Suppressor macrophage (primary cell): ENCODE measurements at regions not wholly inside any gene's neighbourhood (a gene's known extent, or its start where the extent isn't known, plus 50 kb on each side); places are given as distances from the start of the nearest gene placed in this dataset.
"Not testable (repeated sequence)": the region's sequence is repeated elsewhere in the genome, so short reads cannot be mapped to it uniquely, and the experiment has no call there.

Source experiments
- DNase-seq, 4 experiments: peaks; one replicate each; pipeline ENCODE4 v3.0.0-alpha.2; 2020 to 2022

- not testable (repeated sequence) for DNase-seq
Measured at GRCh38 chr16:29258946-29259634, 147.4 kb downstream of the NPIPB11 start.

DNA sequence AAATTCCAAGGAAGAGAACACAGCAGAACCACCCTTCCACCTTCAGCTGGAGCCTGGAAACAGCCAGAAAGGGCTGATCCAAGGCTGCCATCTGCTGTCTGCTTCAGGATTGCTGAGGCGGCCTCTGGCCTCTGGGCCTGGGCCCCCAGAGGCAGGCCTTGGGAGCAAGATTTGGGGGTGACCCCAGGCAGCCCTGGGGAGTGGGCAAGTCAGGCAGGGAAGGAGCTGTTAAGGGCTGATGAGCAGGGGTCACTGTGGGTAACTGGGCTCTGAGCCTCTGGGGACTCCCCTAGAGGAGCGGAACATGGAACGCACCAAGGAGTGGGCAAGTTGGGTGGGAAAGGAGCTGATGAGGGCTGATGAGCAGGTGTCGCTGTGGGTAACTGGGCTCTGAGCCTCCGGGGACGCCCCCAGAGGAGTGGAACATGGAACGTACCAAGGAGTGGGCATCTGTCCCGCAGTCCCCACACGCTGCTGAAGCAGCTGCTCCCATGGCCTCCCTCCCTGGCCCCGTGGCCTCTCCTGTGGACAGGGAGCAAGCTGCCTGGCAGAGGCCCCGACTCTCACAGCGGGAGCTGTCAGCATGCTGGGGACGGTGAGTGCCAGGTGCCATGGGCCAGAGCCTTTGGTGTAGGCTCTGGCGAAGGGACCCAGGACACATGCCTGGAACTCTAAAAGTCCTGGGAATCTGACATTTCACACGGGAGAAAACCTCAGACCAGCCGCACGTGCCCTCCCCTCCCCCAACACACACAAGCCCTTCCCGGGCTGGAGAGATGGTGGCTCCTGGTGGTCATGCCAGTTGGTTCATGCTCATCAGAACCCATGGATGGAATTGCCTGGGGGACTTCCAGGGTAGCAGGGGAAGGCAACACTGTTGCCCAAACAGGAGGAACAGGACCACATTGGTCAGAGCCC lies 148.8 kb downstream of the NPIPB11 start:
- DNase-seq: not testable (repeated sequence)

DNA sequence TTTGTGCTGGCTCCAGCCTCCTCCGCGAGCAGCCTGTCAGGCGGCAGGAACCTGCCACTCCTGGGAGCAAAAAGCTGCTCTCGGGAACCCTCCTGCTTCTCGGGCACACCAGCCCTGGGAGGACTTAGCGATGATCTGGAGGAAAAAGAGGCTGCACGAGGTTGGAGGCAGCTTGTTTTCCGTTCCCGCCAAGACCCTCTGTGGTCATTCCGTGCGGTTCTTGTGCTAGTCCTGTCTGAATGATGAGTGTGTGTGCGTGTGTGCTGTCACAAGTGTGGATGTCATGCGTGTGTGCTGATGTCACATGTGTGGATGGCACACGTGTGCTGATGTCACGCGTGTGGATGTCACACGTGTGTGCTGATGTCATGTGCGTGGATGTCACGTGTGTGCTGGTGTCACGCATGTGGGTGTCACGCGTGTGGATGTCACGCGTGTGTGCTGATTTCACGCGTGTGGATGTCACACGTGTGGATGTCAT lies 150.0 kb downstream of the NPIPB11 start:
- no peak for DNase-seq

GRCh38 chr16:29255957-29256356 lies 150.6 kb downstream of the NPIPB11 start:
- DNase-seq: not testable (repeated sequence)

DNA sequence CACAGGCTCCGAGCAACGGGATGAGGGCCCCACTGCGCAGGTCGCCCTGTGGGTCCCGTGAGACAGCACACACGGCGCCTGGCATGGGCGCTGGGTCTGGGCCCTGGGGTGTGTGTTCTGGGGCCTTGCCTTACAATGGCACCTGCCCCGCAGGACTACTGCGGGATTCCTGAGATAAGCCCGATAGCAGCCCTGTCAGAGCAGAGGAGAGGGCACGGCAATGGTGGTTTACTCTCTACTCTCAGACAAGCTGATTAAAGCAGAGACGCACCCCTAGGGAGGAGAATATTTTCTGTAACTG lies 151.1 kb downstream of the NPIPB11 start:
- not testable (repeated sequence) for DNase-seq

GRCh38 chr16:29254676-29255495 lies 151.6 kb downstream of the NPIPB11 start:
- no peak for DNase-seq

GRCh38 chr16:29253716-29254590 lies 152.6 kb downstream of the NPIPB11 start:
- DNase-seq: not testable (repeated sequence)

DNA sequence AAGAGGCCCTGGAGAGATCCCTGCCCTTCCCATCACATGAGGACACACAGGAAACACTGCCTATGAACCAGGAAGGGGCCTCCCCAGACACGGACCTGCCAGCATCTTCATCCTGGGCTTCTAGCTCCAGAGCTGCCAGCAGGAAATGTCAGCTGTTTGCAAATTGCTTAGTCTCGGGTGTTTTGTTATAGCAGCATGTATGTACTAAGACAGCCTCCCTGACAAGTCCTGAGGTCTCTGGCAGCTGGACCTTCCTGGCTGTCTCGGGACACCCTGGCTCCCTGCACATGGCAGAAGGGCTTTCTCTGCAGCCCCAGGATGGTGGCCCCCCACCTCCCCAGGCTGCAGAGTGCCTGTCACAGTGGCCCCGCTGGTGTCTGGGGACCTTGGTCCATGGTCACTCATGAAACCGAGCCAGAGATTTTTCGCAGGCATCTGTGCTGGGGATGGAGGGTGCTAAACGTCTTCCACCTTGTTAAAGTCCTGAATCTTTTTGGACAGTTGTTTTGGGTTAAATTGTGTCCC lies 153.4 kb downstream of the NPIPB11 start:
- DNase-seq: not testable (repeated sequence)

DNA sequence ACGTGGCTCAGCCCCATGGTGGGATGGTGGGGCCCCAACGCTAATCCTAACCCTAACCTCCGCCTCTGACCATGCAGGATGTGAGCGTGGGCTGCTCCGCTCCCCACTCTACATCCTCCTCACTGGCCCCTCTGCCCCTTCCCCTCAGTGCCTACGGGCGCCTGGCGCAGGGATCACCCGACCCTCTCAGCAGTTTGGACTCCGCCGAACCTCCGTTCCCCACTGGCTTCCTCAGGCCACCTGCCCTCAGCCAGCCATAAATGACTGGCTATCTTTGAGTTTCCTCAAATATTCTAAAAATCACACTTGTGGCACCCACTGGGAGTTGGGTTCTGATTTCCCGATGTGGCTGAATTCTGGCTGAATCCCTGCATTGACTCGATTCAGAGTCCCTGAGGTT lies 154.2 kb downstream of the NPIPB11 start:
- DNase-seq: not testable (repeated sequence)

GRCh38 chr16:29251571-29252011 lies 154.9 kb downstream of the NPIPB11 start:
- not testable (repeated sequence) for DNase-seq

GRCh38 chr16:29250923-29251434 lies 155.5 kb downstream of the NPIPB11 start:
- not testable (repeated sequence) for DNase-seq

DNA sequence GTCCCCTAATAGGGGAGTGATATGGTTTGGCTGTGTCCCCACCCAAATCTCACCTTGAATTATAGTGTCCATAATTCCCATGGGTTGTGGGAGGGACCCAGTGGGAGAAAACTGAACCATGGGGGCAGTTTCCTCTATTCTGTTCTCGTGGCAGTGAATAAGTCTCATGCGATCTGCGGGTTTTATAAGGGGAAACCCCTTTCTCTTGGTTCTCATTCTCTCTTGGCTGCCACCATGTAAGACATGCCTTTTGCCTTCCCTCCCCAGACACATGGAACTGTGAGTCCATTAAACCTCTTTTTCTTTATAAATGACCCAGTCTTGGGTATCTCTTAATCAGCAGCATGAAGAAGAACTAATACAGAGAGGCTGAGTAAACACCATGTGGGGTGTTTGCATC lies 156.0 kb downstream of the NPIPB11 start:
- peak in 2 of 4 experiments; percentile 24 to 26 for DNase-seq

GRCh38 chr16:29248940-29249318 lies 157.6 kb downstream of the NPIPB11 start:
- not testable (repeated sequence) for DNase-seq

GRCh38 chr16:29248306-29248939 lies 158.1 kb downstream of the NPIPB11 start:
- peak; percentile 49 to 77 (median 70) for DNase-seq

- DNase-seq: peak in 1 of 4 experiments; percentile 7
Measured at GRCh38 chr16:29246091-29246490, 160.4 kb downstream of the NPIPB11 start.

DNA sequence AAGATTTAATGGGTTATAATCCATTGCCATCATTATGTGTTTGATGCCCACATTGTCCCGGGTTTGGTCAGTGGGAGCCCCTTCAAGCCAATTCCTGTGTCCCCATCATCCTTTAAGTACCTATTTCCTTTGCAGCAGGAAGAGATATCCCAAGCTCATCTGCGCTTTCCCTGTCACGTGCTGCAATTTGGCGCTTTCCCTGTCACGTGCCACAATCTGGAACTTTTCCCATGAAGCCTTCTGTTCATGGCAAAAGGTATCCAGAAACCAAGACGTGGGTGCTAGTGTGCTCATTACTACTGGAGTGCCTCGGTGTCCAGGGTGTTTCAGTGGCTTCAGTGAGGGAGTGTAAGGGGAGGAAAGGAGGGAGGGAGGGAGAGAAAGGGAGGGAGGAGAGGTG lies 168.5 kb downstream of the NPIPB11 start:
- no peak for DNase-seq

GRCh38 chr16:29237495-29237894 lies 169.0 kb downstream of the NPIPB11 start:
- DNase-seq: not testable (repeated sequence)

DNA sequence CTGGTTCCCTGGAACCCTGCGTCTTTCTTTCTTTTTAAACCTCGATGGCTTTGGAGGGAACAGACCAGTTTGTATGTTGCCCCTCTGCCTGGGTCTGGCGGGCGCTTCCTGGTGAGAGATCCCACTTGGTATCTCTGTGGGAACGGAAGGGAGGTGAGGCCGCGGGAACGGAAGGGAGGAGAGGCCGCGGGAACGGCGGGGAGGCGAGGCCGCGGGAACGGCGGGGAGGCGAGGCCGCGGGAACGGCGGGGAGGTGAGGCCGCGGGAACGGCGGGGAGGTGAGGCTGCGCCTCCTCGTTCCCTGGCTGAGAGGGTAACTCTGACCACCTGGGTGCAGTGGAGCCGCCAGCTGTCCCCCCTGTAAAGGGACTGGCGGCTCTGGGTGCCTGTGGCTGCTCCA lies 169.5 kb downstream of the NPIPB11 start:
- not testable (repeated sequence) for DNase-seq

DNA sequence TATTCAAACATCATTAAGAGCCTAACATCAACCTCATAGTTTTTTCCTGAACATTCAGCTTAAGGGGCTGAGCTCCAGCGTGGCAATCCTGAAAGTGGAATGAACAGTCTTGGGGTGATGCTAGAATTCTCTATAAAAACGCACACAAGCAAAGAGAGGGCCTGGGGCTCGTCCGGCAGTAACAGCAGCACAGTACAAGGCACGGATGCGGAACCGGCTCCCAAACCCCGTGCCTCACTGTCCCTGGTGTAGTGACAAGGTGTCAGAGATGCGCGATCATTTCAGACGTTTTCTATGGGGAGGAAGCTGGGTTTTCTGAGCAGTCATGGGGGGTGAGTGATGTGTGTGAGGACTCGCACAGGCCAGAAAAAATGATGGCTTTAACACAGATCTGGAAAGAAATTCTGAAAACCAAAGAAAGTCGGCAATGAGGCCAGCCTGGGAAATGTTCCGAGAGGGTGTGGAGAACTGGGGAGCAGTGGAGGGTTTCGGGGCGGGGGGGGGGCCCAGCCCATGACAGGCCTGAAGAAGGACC lies 170.6 kb downstream of the NPIPB11 start:
- not testable (repeated sequence) for DNase-seq

- not testable (repeated sequence) for DNase-seq
Measured at GRCh38 chr16:29234536-29235275, 171.8 kb downstream of the NPIPB11 start.
